HG02678 (cell line): ENCODE measurements at regions not wholly inside any gene's neighbourhood (a gene's known extent, or its start where the extent isn't known, plus 50 kb on each side); places are given as distances from the start of the nearest gene placed in this dataset.

Source experiments
- ATAC-seq: cut with Tn5 transposase; IDR thresholded peaks from one replicate; pipeline ENCODE4 v1.9.1; 2021; ENCODE audit warnings: mild to moderate bottlenecking, moderate library complexity; ENCODE audit not compliant: unreplicated experiment

GRCh38 chr18:59848002-59848401 is 51.8 kb upstream of the PMAIP1 start:
- peak; percentile 43 for ATAC-seq

GRCh38 chr18:59847491-59847846 is 52.3 kb upstream of the PMAIP1 start:
- peak; percentile 16 for ATAC-seq

GRCh38 chr18:59846814-59847490 is 52.8 kb upstream of the PMAIP1 start:
- peak; percentile 95 for ATAC-seq

- ATAC-seq: no peak
Observed at GRCh38 chr18:59842947-59843346, 56.8 kb upstream of the PMAIP1 start.

- no peak for ATAC-seq
Observed at GRCh38 chr18:59839931-59840685, 59.7 kb upstream of the PMAIP1 start.

- no peak for ATAC-seq
Observed at GRCh38 chr18:59839246-59839645, 60.5 kb upstream of the PMAIP1 start.

- ATAC-seq: peak; percentile 59
Observed at GRCh38 chr18:59837586-59837985, 62.2 kb upstream of the PMAIP1 start.

- ATAC-seq: peak; percentile 40
Observed at GRCh38 chr18:59835605-59836379, 64.0 kb upstream of the PMAIP1 start.

- ATAC-seq: peak; percentile 43
Observed at GRCh38 chr18:59834267-59834666, 65.5 kb upstream of the PMAIP1 start.

- ATAC-seq: peak; percentile 76
Observed at GRCh38 chr18:59833785-59834184, 66.0 kb upstream of the PMAIP1 start.

- ATAC-seq: no peak
Observed at GRCh38 chr18:59823596-59824195, 76.1 kb upstream of the PMAIP1 start.

- no peak for ATAC-seq
Observed at GRCh38 chr18:59822612-59823550, 76.9 kb upstream of the PMAIP1 start.

GRCh38 chr18:59821983-59822382 is 77.8 kb upstream of the PMAIP1 start:
- no peak for ATAC-seq

GRCh38 chr18:59820663-59821062 is 79.1 kb upstream of the PMAIP1 start:
- no peak for ATAC-seq

GRCh38 chr18:59818769-59819168 is 81.0 kb upstream of the PMAIP1 start:
- no peak for ATAC-seq

- no peak for ATAC-seq
Observed at GRCh38 chr18:59814891-59815290, 84.9 kb upstream of the PMAIP1 start.

- no peak for ATAC-seq
Observed at GRCh38 chr18:59813942-59814341, 85.9 kb upstream of the PMAIP1 start.

- no peak for ATAC-seq
Observed at GRCh38 chr18:59810735-59811520, 88.9 kb upstream of the PMAIP1 start.

- no peak for ATAC-seq
Observed at GRCh38 chr18:59810183-59810582, 89.6 kb upstream of the PMAIP1 start.
